ENCODE measurements at regions not wholly inside any gene's neighbourhood (a gene's known extent, or its start where the extent isn't known, plus 50 kb on each side); places are given as distances from the start of the nearest gene placed in this dataset.

GRCh38 chr12:87870061-87870460 lies 159.1 kb downstream of the C12orf50 start:
- DNase-seq (ENCODE audit: low read depth, low spot score) (no peak), FAIRE-seq (no peak)
- H3K27ac ChIP-seq (ENCODE audit: insufficient read depth, low read depth, low read length), result no peak overlapping the region
- TF ChIP-seq EZH2 (IDR thresholded peaks at IDR 0.05; ENCODE audit: borderline replicate concordance, low read depth, low read length, severe bottlenecking), result no peak
- no peak for TF ChIP-seq MAX (IDR thresholded peaks at IDR 0.05; ENCODE audit: insufficient read depth, insufficient read length)
- no peak for TF ChIP-seq POLR2AphosphoS5 (IDR thresholded peaks at IDR 0.05; ENCODE audit: insufficient read depth, low read depth, low read length)
- no peak for TF ChIP-seq MYC (IDR thresholded peaks at IDR 0.05; ENCODE audit: low read depth, low read length)
- no peak for TF ChIP-seq GATA2 (IDR thresholded peaks at IDR 0.05; ENCODE audit: insufficient read depth, insufficient read length, low read depth, low read length)
- TF ChIP-seq JUN (IDR thresholded peaks at IDR 0.05; ENCODE audit: borderline replicate concordance, insufficient read depth, insufficient read length, low read depth), result no peak
- TF ChIP-seq POLR2A (IDR thresholded peaks at IDR 0.05; ENCODE audit: low read depth, low read length), result no peak
- no peak for TF ChIP-seq CTCF (IDR thresholded peaks at IDR 0.05; ENCODE audit: extremely low read depth in 1 of 2, insufficient read depth in 1 of 2, low read depth in 1 of 2, low read length in 2 of 2)
- no peak for TF ChIP-seq FOS (IDR thresholded peaks at IDR 0.05; ENCODE audit: borderline replicate concordance, insufficient read depth, low read length)
- H3K36me3 ChIP-seq (ENCODE audit: control insufficient read depth in 2 of 2, extremely low read depth in 1 of 2, insufficient read depth in 2 of 2, low read length in 2 of 2), result no peaks in the 10 kb centered on the region
- H3K4me2 ChIP-seq (ENCODE audit: insufficient read depth, low read length), result no peak overlapping the region
- no peaks in the 10 kb centered on the region for H3K79me2 ChIP-seq (ENCODE audit: control insufficient read depth, insufficient read depth, low read length)
- dilution Hi-C loops (cut with MboI; ENCODE audit: extremely low pct_ligation_motif_present, low sequenced_read_pairs), result no loop called here
- no peaks in the 10 kb centered on the region for H3K27me3 ChIP-seq (ENCODE audit: control insufficient read depth in 2 of 2, insufficient read depth in 2 of 2, low read length in 2 of 2)
- ChIA-PET POLR2A (no interaction called here), CTCF (interaction anchor here (1.1 to 1.5 kb wide), 2 partner anchors 13 to 15 kb away, joined by 5 read pairs; no protein-coding TSS in a partner anchor)
- H3K4me1 ChIP-seq (ENCODE audit: control insufficient read depth, extremely low read depth, insufficient read depth, low read length), result no peaks in the 10 kb centered on the region
- BruUV-seq (replicated peaks), result no TSS peak
- intact Hi-C loops (cut with micrococcal nuclease), result no loop called here
- no peaks in the 10 kb centered on the region for H3K9me1 ChIP-seq (replicated peaks; ENCODE audit: control insufficient read depth, extremely low read depth, insufficient read depth, low read length)
- H2AFZ ChIP-seq (ENCODE audit: low read depth, low read length), result no peak overlapping the region
- H3K9me3 ChIP-seq (replicated peaks; ENCODE audit: control insufficient read depth, insufficient read depth, low read length), result no peaks in the 10 kb centered on the region
- H3K4me3 ChIP-seq (replicated peaks in 1 of 3; ENCODE audit: insufficient read depth in 1 of 3, low read depth in 1 of 3, low read length in 3 of 3), result no peak overlapping the region
- H3K9ac ChIP-seq (replicated peaks; ENCODE audit: extremely low read depth, insufficient read depth, low read length), result no peak overlapping the region
- no peaks in the 10 kb centered on the region for H4K20me1 ChIP-seq (replicated peaks; ENCODE audit: control insufficient read depth, extremely low read depth, insufficient read depth, low read length)

All from endothelial cell of umbilical vein (primary cell).